GM18520 (cell line): ENCODE measurements at regions not wholly inside any gene's neighbourhood (a gene's known extent, or its start where the extent isn't known, plus 50 kb on each side); places are given as distances from the start of the nearest gene placed in this dataset.
"Not testable (repeated sequence)": the region's sequence is repeated elsewhere in the genome, so short reads cannot be mapped to it uniquely, and the experiment has no call there.

Experiments
- ATAC-seq: cut with Tn5 transposase; IDR thresholded peaks from one replicate; pipeline ENCODE4 v1.9.1; 2021; ENCODE audit not compliant: unreplicated experiment

DNA sequence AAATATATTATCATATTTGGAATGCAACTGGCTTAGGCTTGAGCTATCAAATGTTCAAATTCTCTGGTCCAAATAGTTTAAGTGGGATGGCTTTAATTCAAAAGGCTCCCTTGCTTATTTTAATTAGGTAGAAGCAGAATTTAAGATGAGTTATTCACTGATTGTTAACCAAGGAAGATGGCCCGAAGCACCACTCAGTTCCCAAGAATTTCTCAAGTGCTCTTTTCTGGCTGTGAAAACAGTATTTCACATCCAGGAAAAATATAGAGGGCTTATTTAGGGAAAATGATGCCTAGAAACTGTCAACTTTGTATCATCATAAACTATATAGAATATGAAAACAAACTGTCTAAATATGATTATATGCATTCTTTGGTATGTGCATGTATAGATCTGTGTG lies 246.5 kb upstream of the SFRP2 start:
- no peak for ATAC-seq

DNA sequence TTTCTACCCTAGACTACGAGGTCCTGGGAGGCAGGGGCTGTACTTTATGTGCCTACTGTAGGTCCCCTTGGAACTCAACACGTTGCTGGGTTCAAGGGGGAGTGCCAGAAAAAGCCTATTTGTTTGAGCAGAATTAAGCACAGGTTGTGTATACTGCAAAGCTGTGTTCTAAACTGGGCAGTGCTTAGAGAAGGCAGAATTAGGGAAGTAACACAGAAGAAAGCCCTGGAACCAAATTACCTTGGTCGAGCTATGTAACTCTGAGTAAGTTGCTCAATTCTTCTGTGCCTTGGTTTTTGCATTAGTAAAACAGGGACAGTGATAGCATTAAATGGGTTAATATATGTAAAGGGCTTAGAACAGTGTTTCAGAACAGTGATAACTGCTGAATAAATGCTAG lies 245.0 kb upstream of the SFRP2 start:
- ATAC-seq, result no peak

DNA sequence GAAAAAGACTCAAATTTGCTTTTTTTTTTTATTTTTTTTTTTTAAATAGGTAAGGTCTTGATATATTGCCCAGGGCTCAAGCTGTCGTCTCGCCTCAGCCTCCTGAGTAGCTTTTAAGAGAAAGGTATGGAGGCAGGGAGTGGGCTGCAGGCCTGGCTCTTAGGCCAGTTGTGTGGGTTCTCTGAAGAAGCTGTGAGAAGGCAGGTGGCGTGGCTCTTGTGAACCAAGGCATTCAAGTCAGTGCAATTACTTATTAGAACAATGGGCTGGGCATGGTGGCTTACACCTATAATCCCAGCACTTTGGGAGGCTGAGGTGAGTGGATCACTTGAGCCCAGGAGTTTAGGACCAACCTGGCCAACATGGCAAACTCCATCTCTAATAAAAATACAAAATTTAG lies 244.0 kb upstream of the SFRP2 start:
- no peak for ATAC-seq

DNA sequence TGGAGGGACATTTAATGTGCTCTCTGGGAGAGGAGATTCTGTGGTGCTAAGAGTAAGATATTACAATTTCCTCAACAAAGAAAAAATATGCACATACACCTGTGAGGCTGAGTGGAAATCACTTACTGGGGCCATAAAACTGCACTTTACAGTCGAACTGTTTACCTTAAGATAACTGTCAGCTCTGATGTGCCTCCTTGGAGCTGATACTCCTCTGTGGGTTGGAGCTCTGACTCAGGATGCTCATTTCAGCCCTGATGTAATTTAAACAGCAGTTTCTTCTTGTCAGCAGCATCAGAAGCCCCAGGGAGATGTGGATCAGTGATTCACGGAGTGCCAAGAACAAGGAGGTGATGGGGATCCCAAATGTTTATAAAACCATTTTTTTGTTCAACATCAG lies 241.9 kb upstream of the SFRP2 start:
- no peak for ATAC-seq

- no peak for ATAC-seq
Observed at GRCh38 chr4:154030152-154030551, 241.3 kb upstream of the SFRP2 start.

GRCh38 chr4:154029171-154029570 lies 240.3 kb upstream of the SFRP2 start:
- no peak for ATAC-seq

- no peak for ATAC-seq
Observed at GRCh38 chr4:154025110-154025509, 236.2 kb upstream of the SFRP2 start.

DNA sequence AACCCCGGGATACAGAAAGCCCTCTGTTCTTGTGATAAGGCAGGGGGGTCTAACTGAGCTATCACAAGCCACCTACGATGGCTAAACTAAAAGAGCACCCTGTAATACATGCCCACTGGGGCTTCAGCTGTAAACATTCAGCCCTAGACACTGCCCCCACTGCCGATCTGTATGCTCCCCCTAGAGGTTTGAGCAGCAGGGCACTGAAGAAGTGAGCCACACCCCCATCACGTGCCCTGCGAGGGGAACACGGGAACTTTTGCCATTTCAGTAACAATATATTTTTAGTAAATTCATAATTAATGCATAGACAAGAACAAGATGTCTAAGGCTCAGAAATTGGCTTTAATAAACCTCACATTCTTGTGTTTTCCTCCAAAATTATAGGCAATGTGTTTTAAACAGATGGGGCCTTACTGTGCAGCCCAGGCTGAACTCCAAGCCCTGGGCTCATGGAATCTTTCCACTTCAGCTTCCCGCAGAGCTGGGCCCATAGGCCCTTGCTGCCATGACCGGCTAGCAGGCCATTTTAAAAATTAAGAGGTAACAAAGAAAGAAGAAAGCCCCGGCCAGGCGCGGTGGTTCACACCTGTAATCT lies 235.3 kb upstream of the SFRP2 start:
- no peak for ATAC-seq

- not testable (repeated sequence) for ATAC-seq
Observed at GRCh38 chr4:154023671-154024070, 234.8 kb upstream of the SFRP2 start.

DNA sequence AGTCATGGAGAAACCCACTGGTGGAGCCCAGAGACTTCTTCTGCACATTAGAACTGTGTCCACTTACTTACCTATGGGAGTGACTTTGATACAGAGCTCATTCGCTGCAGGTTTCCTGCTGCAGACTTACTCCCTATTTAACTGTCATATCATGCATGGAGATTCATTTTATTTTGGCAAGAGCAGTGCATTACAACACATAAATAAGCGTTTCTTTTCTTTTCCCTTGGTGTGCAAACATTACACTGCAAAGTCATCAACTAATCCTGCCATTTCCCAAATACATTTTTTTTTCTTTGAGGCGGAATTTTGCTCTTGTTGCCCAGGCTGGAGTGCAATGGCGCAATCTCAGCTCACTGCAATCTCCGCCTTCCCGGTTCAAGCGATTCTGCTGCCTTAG lies 230.9 kb upstream of the SFRP2 start:
- ATAC-seq, result no peak

GRCh38 chr4:154018659-154019058 lies 229.8 kb upstream of the SFRP2 start:
- no peak for ATAC-seq

DNA sequence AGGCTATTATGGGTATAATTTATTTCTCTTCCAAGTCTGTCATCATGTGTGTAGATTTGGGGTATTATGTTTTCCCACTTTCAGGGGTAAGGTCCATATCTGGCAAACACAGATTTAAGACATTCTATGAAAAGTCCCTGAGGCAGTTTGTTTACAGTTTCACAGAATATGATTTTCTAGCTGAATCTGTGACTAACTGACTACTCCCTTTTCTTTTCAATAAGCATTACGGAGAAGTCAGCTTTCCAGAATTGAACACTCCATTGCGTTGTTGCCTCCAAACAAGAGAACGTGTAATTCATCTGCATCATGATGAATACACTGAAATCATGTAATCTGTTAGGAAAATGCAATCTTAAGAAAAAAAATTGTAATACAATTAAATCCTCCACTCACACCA lies 226.7 kb upstream of the SFRP2 start:
- ATAC-seq, result no peak

- no peak for ATAC-seq
Observed at GRCh38 chr4:154014407-154015321, 225.8 kb upstream of the SFRP2 start.

DNA sequence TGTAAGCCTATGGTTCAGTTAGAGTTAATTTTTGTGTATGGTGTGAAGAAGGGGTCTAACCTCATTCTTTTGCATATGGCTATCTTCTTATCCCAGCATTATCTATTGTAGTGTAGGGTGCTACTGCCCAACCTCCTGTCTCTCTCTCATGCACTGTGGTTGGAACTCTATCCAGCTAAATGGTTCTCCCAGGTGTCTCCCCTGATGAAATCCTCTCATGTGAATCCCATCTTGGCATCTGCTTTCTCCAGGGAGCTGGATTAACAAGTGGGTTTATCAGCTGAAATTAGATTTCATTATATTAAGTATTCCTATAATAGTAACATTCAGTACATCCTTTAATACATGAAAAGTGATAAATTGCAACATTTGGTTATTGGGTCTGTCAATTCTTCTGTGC lies 224.7 kb upstream of the SFRP2 start:
- no peak for ATAC-seq

DNA sequence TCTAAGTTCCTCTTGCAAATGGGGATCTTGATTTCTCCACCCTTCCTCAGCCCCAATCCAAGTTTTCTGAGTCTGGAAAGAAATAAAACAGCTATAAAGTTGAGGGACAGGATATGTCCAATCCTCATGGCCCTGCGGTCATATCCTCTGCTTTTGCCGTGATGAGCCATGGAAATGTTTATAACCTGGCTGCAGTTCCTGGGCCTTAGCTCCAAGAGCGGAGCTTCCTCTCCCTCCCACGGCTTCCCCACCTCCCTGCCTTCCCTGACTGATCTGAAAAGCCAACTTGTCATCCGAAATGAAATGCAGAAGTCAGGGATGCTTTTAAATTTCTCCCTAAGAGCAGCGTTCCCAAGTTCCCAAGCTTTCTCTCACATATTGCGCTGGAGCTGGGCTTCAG lies 221.5 kb upstream of the SFRP2 start:
- ATAC-seq, result no peak

DNA sequence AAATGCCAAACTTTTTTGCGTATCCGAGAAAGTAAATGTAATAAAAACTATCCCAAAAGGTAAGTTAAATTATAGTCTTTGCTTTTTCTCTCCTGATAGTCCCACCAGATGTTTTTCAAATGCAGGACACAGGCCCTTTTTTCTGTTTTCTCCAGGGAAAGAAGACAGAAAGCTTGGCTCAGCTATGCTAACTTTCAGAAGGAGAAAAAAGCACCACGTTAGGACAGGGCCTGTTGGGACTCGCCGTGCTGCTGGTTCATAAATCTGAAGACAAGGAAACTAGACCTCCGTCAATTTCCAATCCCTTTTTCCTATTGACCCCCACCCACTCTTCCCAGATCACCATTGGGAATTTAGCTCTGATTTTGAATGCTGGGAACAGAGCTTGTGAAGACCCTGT lies 220.9 kb upstream of the SFRP2 start:
- no peak for ATAC-seq

DNA sequence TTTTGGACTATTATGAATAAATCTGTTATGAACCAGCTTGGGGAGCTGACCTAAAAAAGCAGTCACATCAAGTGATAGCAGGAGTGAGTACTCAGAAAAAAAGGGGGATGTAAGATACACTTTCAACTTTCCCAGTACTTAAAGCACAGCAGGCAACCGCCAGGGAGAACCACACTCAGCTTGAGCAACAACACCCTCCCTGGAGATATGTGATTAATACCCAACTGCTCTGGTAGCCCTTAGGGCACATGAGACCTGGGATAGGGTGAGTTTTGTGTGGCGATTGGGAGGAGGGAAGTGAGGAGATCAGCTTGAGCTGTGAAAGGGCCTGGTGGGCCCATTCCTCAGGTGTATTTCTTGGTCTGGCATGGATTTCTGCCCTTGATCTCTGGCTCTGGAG lies 220.3 kb upstream of the SFRP2 start:
- no peak for ATAC-seq

- no peak for ATAC-seq
Observed at GRCh38 chr4:154005171-154005520, 216.3 kb upstream of the SFRP2 start.

DNA sequence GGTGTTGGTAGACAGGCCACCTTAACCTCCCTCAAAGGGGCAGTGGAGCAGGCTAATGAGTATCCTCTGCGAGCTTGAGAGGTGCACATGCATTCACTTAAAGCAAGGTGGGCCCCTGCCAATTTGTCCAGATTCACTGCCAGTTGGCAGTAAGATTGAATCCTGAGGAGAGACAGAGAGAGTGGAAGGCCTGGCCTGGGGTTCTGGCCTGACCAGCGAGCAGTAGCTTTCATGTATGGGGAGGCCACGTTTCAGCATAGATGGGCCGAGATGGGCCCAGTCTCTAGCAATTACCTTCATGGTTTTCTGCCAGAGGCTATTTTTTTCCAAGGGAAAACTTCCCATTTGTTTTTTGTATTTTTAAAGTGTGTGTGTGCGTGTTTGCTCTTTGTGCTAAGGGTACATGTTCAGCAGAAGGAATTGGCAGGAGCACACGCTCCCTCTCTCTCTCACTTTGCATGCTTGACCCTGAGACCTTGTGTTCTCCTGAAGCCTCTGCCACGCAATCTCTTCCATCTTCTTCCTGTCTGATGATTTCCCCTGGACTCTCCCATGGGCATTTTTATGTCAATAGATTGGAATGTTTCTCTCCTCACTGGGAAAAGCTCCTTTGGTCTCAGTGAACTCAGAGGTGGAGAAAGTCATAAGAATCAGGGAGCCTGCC lies 215.8 kb upstream of the SFRP2 start:
- ATAC-seq, result no peak

- no peak for ATAC-seq
Observed at GRCh38 chr4:154004016-154004415, 215.1 kb upstream of the SFRP2 start.

- ATAC-seq, result no peak
Observed at GRCh38 chr4:154003378-154003777, 214.5 kb upstream of the SFRP2 start.

- no peak for ATAC-seq
Observed at GRCh38 chr4:154001193-154001592, 212.3 kb upstream of the SFRP2 start.
